HL-60 (cell line): ENCODE measurements at regions not wholly inside any gene's neighbourhood (a gene's known extent, or its start where the extent isn't known, plus 50 kb on each side); places are given as distances from the start of the nearest gene placed in this dataset.

ENCODE experiments used
- CTCF ChIP-seq: IDR thresholded peaks from one replicate; pipeline ENCODE4 v1.5.1; 2011; ENCODE audit warnings: low read length, control low read depth, inconsistent platforms; ENCODE audit not compliant: insufficient read depth
- GABPA ChIP-seq: IDR thresholded peaks from 2 replicates; pipeline ENCODE4 v1.6.1; 2012; ENCODE audit warnings: low read depth
- POLR2AphosphoS5 ChIP-seq: IDR thresholded peaks from 2 replicates; pipeline ENCODE4 v1.6.1; 2012; ENCODE audit warnings: low read depth
- REST ChIP-seq: IDR thresholded peaks from 2 replicates; pipeline ENCODE4 v1.6.1; 2012; ENCODE audit warnings: low read depth; ENCODE audit not compliant: insufficient replicate concordance
- SPI1 ChIP-seq: IDR thresholded peaks from 2 replicates; pipeline ENCODE4 v1.6.1; 2012; ENCODE audit warnings: low read depth, mild to moderate bottlenecking, borderline replicate concordance

GRCh38 chr2:21590026-21590690 lies 466.4 kb downstream of the TDRD15 start:
- no peak for TF ChIP-seq CTCF
- TF ChIP-seq REST: no peak
- no peak for TF ChIP-seq POLR2AphosphoS5
- no peak for TF ChIP-seq GABPA
- TF ChIP-seq SPI1: no peak
